HG02870 (cell line): ENCODE measurements at regions not wholly inside any gene's neighbourhood (a gene's known extent, or its start where the extent isn't known, plus 50 kb on each side); places are given as distances from the start of the nearest gene placed in this dataset.
"Not testable (repeated sequence)": the region's sequence is repeated elsewhere in the genome, so short reads cannot be mapped to it uniquely, and the experiment has no call there.

Experiments
- ATAC-seq: cut with Tn5 transposase; IDR thresholded peaks from one replicate; pipeline ENCODE4 v1.9.1; 2021; ENCODE audit warnings: mild to moderate bottlenecking, moderate library complexity; ENCODE audit not compliant: unreplicated experiment

- ATAC-seq, result no peak
Measured at GRCh38 chr1:55814967-55815366, 599.8 kb upstream of the USP24 start.

- no peak for ATAC-seq
Measured at GRCh38 chr1:55813618-55814017, 598.5 kb upstream of the USP24 start.

GRCh38 chr1:55812281-55812680 is 597.1 kb upstream of the USP24 start:
- no peak for ATAC-seq

- ATAC-seq, result no peak
Measured at GRCh38 chr1:55808263-55808662, 593.1 kb upstream of the USP24 start.

- ATAC-seq, result no peak
Measured at GRCh38 chr1:55803429-55803828, 588.3 kb upstream of the USP24 start.

GRCh38 chr1:55801481-55801880 is 586.3 kb upstream of the USP24 start:
- no peak for ATAC-seq

GRCh38 chr1:55800503-55800902 is 585.3 kb upstream of the USP24 start:
- ATAC-seq, result no peak

- ATAC-seq, result no peak
Measured at GRCh38 chr1:55793856-55794255, 578.7 kb upstream of the USP24 start.

- no peak for ATAC-seq
Measured at GRCh38 chr1:55792870-55793269, 577.7 kb upstream of the USP24 start.

- ATAC-seq, result no peak
Measured at GRCh38 chr1:55789466-55789865, 574.3 kb upstream of the USP24 start.

GRCh38 chr1:55786396-55786795 is 571.2 kb upstream of the USP24 start:
- no peak for ATAC-seq

- ATAC-seq, result not testable (repeated sequence)
Measured at GRCh38 chr1:55784941-55785450, 569.8 kb upstream of the USP24 start.

- no peak for ATAC-seq
Measured at GRCh38 chr1:55781944-55782482, 566.8 kb upstream of the USP24 start.

- no peak for ATAC-seq
Measured at GRCh38 chr1:55781003-55781402, 565.8 kb upstream of the USP24 start.

GRCh38 chr1:55777545-55777944 is 562.4 kb upstream of the USP24 start:
- no peak for ATAC-seq

- no peak for ATAC-seq
Measured at GRCh38 chr1:55775007-55775406, 559.8 kb upstream of the USP24 start.

GRCh38 chr1:55774446-55774845 is 559.3 kb upstream of the USP24 start:
- no peak for ATAC-seq

- no peak for ATAC-seq
Measured at GRCh38 chr1:55773211-55773940, 558.2 kb upstream of the USP24 start.

- ATAC-seq, result no peak
Measured at GRCh38 chr1:55768327-55768952, 553.3 kb upstream of the USP24 start.

- ATAC-seq, result no peak
Measured at GRCh38 chr1:55767171-55767570, 552.0 kb upstream of the USP24 start.

GRCh38 chr1:55765505-55765904 is 550.3 kb upstream of the USP24 start:
- not testable (repeated sequence) for ATAC-seq

GRCh38 chr1:55751776-55752175 is 536.6 kb upstream of the USP24 start:
- no peak for ATAC-seq
